ENCODE measurements at regions not wholly inside any gene's neighbourhood (a gene's known extent, or its start where the extent isn't known, plus 50 kb on each side); places are given as distances from the start of the nearest gene placed in this dataset.
"Not testable (repeated sequence)": the region's sequence is repeated elsewhere in the genome, so short reads cannot be mapped to it uniquely, and the experiment has no call there.

DNA sequence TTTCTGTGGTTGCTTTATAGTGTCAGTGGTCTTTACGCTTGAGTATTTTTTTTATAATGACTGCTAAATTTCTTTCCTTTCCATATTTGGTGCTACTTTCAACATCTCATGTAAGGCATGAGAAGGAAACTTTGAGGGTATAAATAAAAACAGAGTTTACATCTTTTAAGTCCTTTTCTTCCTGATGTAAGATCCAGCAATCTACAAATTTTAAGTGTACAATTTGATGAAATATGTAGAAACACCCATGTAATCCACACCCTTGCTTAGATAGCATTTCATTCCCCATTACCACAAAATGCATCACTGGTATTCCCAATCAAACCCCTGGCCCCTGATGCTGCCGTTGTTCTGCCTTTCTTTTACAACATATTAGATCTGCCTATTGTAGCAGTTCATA lies 769.1 kb downstream of the CCDC85A start:
- Histone ChIP-seq H3K4me1 (ENCODE audit: control insufficient read depth, insufficient read depth, low read length) (no peaks in the 10 kb centered on the region), H3K36me3 (ENCODE audit: control insufficient read depth, insufficient read depth, low read length) (no peaks in the 10 kb centered on the region), H3K4me3 (ENCODE audit: low read length) (no peak overlapping the region), H3K9ac (ENCODE audit: low read length) (no peak overlapping the region), H3K27me3 (ENCODE audit: control insufficient read depth, insufficient read depth, low read length) (no peaks in the 10 kb centered on the region), H3K9me3 (ENCODE audit: control insufficient read depth, low read length) (no peaks in the 10 kb centered on the region)

DNA sequence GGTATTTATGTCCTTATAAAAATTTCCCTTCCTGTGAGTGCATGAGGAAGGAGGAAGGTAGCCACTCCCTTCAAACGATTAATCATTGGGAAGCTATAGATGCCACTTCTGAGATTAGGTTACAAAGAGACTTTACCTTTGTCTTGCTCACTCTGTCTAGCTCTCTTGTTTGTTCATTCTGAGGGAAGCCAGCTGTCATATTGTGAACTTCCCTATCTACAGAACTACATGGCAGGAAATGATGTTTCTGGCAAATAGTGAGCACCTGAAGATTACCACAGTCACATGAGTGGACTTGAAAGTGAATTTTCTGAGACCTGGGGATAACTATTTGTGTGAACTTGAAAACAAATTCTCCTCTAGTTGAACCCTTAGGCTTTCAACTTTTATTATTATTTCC lies 776.8 kb downstream of the CCDC85A start:
- Histone ChIP-seq H3K27me3 (ENCODE audit: control insufficient read depth, insufficient read depth, low read length) (no peaks in the 10 kb centered on the region), H3K4me3 (ENCODE audit: low read length) (no peak overlapping the region), H3K9ac (ENCODE audit: low read length) (no peak overlapping the region), H3K4me1 (ENCODE audit: control insufficient read depth, insufficient read depth, low read length) (no peaks in the 10 kb centered on the region), H3K9me3 (ENCODE audit: control insufficient read depth, low read length) (no peaks in the 10 kb centered on the region), H3K36me3 (ENCODE audit: control insufficient read depth, insufficient read depth, low read length) (no peaks in the 10 kb centered on the region)

DNA sequence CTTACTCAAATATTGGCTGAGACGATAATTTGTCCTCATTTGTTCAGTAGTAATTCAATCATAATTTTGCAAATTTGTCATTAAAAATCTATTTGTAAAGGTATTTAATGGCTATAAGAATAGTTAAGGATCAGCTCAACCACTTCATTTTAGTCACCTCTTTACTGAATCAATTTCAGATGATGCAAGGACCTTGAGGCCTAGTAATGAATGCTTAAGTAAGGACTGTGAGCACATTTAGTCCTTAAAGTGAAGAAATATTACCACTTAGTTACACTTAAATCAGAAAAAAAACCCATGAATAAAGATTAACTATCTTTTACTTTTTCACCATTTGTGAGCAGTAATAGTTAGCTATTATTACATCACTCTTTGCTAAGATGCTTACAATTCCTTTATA lies 778.9 kb downstream of the CCDC85A start:
- H3K36me3 ChIP-seq (ENCODE audit: control insufficient read depth, insufficient read depth, low read length) = no peaks in the 10 kb centered on the region
- no peaks in the 10 kb centered on the region for H3K4me1 ChIP-seq (ENCODE audit: control insufficient read depth, insufficient read depth, low read length)
- no peak overlapping the region for H3K4me3 ChIP-seq (ENCODE audit: low read length)
- H3K9ac ChIP-seq (ENCODE audit: low read length) = no peak overlapping the region
- no peaks in the 10 kb centered on the region for H3K9me3 ChIP-seq (ENCODE audit: control insufficient read depth, low read length)
- H3K27me3 ChIP-seq (ENCODE audit: control insufficient read depth, insufficient read depth, low read length) = no peaks in the 10 kb centered on the region

DNA sequence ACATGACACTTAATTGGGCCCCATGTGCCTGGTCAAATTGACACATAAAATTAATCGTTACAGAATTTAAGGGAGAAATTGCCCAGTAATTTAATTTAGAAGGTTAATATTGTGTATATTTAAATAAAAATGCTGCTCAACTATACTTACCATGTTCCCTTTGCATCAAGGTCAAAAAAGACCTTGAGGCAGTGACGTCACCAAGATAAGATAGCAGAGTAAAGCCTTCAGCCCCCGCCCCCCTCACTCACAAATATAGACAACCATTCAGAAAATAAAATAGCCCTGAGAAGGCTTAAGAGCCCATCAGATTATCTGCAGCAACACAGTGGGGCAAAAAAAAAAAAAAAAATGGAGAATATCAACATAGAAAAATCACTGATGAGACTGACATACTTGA lies 785.7 kb downstream of the CCDC85A start:
- no peak overlapping the region for H3K4me3 ChIP-seq (ENCODE audit: low read length)

DNA sequence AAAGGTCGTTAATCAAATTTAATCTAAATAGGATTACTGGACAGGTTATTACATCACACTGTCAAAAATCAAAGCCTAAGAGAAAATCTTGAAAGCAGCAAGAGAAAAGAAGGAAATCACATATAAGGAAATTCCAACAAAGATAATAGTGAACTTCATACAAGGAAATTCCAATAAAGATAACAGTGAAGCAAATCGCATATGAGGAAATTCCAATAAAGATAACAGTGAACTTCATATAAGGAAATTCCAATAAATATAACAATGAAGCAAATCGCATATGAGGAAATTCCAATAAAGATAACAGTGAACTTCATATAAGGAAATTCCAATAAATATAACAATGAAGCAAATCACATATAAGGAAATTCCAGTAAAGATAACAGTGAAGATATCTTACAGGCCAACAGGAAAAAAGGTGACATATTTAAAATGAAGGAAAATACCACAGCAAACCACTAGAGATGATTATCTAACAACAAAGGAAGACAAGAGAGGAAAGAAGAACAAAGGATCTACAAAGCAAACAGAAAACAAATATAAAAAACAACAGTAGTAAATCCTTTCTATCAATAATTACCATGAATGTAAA lies 787.7 kb downstream of the CCDC85A start:
- Histone ChIP-seq H3K36me3 (ENCODE audit: control insufficient read depth, insufficient read depth, low read length) (no peaks in the 10 kb centered on the region), H3K4me3 (ENCODE audit: low read length) (no peak overlapping the region), H3K9me3 (ENCODE audit: control insufficient read depth, low read length) (no peaks in the 10 kb centered on the region), H3K4me1 (ENCODE audit: control insufficient read depth, insufficient read depth, low read length) (no peaks in the 10 kb centered on the region), H3K27me3 (ENCODE audit: control insufficient read depth, insufficient read depth, low read length) (no peaks in the 10 kb centered on the region), H3K9ac (ENCODE audit: low read length) (no peak overlapping the region)

More for the DNA sequence above, 785.7 kb downstream of the CCDC85A start:
- Histone ChIP-seq H3K9ac (ENCODE audit: low read length) (no peak overlapping the region), H3K9me3 (ENCODE audit: control insufficient read depth, low read length) (no peaks in the 10 kb centered on the region), H3K4me1 (ENCODE audit: control insufficient read depth, insufficient read depth, low read length) (no peaks in the 10 kb centered on the region), H3K27me3 (ENCODE audit: control insufficient read depth, insufficient read depth, low read length) (no peaks in the 10 kb centered on the region), H3K36me3 (ENCODE audit: control insufficient read depth, insufficient read depth, low read length) (no peaks in the 10 kb centered on the region)

DNA sequence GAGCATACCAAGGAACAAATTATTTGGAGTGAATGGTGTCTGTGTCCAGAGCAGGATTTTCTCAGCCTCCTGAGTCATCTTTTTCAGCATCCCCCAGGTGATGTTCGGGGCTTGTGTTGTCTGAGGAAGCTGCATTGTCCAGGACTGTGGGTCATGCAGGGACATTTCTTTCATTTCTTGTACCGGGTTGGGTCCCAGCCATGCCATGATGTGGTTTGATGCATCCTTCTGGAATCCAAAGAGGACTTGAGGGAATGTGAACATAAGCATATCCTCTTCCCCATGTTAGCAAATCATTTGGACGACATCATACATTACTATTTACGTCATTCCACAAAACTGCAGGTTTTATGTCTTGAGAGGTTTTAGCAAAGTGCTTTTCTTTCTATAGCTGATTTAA lies 797.8 kb downstream of the CCDC85A start:
- Histone ChIP-seq H3K9me3 (ENCODE audit: control insufficient read depth, low read length) (no peaks in the 10 kb centered on the region), H3K27me3 (ENCODE audit: control insufficient read depth, insufficient read depth, low read length) (no peaks in the 10 kb centered on the region), H3K9ac (ENCODE audit: low read length) (no peak overlapping the region), H3K4me3 (ENCODE audit: low read length) (no peak overlapping the region), H3K4me1 (ENCODE audit: control insufficient read depth, insufficient read depth, low read length) (no peaks in the 10 kb centered on the region), H3K36me3 (ENCODE audit: control insufficient read depth, insufficient read depth, low read length) (no peaks in the 10 kb centered on the region)

DNA sequence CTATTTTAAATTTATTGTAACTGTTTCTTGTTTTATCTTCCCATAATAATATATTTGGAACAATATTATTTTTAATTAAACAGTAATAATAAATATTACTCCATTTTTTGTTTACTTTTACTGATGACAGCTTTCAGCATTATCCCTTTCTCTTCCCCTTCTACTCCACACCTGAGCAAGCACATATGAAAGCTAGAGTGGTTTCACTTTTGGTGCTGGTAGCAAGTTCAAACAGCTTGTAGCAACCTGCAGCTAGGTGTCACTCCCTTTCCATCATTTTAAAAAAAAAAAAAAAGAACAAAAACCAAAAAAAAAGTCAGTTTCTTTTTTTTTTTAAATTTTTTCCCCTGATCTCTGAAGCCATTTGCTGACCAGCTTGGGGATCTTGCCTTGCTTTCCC lies 801.8 kb downstream of the CCDC85A start:
- no peaks in the 10 kb centered on the region for H3K36me3 ChIP-seq (ENCODE audit: control insufficient read depth, insufficient read depth, low read length)
- no peaks in the 10 kb centered on the region for H3K27me3 ChIP-seq (ENCODE audit: control insufficient read depth, insufficient read depth, low read length)
- no peaks in the 10 kb centered on the region for H3K4me1 ChIP-seq (ENCODE audit: control insufficient read depth, insufficient read depth, low read length)
- H3K4me3 ChIP-seq (ENCODE audit: low read length) = no peak overlapping the region
- no peaks in the 10 kb centered on the region for H3K9me3 ChIP-seq (ENCODE audit: control insufficient read depth, low read length)
- H3K9ac ChIP-seq (ENCODE audit: low read length) = no peak overlapping the region

DNA sequence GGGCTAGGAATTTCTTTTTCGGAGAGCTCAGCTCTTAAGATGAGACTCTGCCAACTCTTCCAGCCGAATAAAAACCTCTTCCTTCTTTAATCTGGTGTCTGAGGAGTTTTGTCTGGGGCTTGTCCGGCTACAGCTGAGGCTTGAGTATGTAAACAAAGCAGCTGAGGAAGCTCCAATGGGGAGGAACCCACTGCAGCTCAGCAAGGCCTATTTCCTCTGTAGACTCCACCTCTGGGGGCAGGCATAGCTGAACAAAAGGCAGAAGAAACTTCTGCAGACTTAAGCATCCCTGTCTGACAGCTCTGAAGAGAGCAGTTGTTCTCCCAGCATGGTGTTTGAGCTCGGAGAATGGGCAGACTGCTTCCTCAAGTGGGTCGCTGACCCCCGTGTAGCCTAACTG lies 838.7 kb downstream of the CCDC85A start:
- Histone ChIP-seq H3K4me1 (ENCODE audit: control insufficient read depth, insufficient read depth, low read length) (no peaks in the 10 kb centered on the region), H3K9me3 (ENCODE audit: control insufficient read depth, low read length) (no peaks in the 10 kb centered on the region), H3K36me3 (ENCODE audit: control insufficient read depth, insufficient read depth, low read length) (no peaks in the 10 kb centered on the region), H3K4me3 (ENCODE audit: low read length) (no peak overlapping the region), H3K27me3 (ENCODE audit: control insufficient read depth, insufficient read depth, low read length) (no peaks in the 10 kb centered on the region), H3K9ac (ENCODE audit: low read length) (no peak overlapping the region)

DNA sequence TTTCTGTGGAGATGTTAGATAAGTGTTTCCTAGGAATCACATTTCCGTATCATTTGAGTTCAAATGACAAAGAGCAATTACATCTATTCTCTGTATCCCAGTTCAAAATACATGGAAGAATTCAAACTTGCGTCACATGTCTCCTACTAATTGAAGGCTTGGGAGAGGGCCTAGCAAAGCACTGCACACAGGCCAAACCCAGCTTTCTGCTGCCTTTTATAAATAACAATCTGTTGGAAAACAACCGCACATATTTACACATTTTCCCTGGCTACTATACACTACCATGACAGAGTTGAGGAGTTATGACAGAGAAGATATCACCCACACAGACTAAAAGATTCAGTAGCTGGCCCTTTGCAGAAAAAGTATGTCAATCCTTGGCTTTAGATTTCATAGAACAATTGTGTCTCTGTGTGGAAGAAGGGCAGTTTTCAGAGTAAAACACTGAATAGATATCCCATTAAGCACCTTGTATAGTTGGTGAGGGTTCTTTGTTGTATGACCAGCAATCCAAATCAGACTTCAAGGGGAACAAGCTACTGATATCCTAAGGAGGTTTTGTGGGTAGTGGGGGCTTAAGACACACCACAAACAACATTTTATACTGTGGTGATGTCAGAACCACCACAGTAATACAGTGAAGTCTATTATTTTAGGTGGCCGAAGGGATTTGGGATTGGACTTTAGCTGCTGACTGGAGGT lies 861.3 kb downstream of the CCDC85A start:
- no peaks in the 10 kb centered on the region for H3K9me3 ChIP-seq (ENCODE audit: control insufficient read depth, low read length)
- H3K4me3 ChIP-seq (ENCODE audit: low read length) = no peak overlapping the region
- H3K4me1 ChIP-seq (ENCODE audit: control insufficient read depth, insufficient read depth, low read length) = no peaks in the 10 kb centered on the region
- H3K27me3 ChIP-seq (ENCODE audit: control insufficient read depth, insufficient read depth, low read length) = no peaks in the 10 kb centered on the region
- no peak overlapping the region for H3K9ac ChIP-seq (ENCODE audit: low read length)
- H3K36me3 ChIP-seq (ENCODE audit: control insufficient read depth, insufficient read depth, low read length) = no peaks in the 10 kb centered on the region

DNA sequence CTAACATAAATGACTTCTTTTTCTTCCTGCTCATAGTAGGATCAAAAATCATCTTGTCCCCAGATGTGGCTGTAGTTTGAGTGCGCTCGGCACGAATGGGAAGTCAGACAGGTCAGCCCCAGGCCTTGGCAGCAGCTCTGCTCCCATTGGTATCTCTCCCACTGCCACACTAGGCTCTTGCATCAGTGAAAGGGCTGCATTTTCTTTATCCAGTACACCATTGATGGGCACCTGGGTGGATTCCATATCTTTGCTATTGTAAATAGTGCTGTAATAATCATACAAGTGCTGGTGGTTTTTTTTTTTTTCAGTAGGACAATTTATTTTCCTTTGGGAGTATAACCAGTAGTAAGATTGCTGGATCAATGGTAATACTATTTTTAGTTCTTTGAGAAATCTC lies 865.5 kb downstream of the CCDC85A start:
- Histone ChIP-seq H3K27me3 (ENCODE audit: control insufficient read depth, insufficient read depth, low read length) (no peaks in the 10 kb centered on the region), H3K36me3 (ENCODE audit: control insufficient read depth, insufficient read depth, low read length) (no peaks in the 10 kb centered on the region), H3K4me1 (ENCODE audit: control insufficient read depth, insufficient read depth, low read length) (no peaks in the 10 kb centered on the region), H3K9ac (ENCODE audit: low read length) (no peak overlapping the region), H3K4me3 (ENCODE audit: low read length) (no peak overlapping the region), H3K9me3 (ENCODE audit: control insufficient read depth, low read length) (no peaks in the 10 kb centered on the region)

DNA sequence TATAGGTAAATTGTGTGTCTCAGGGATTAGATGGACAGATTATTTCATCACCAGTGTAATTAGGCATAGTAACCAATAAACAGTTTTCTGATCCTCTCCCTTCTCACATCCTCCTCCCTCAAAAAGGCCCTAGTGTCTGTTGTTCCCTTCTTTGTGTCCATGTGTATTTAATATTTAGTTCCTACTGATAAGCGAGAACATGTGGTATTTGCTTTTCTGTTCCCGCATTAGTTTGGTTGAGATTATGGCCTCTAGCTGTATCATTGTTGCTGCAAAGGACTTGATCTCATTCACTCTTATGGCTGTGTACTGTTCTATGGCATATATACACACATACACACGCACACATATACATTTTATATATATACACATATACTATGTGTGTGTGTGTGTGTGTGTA lies 866.2 kb downstream of the CCDC85A start:
- no peaks in the 10 kb centered on the region for H3K4me1 ChIP-seq (ENCODE audit: control insufficient read depth, insufficient read depth, low read length)
- no peaks in the 10 kb centered on the region for H3K36me3 ChIP-seq (ENCODE audit: control insufficient read depth, insufficient read depth, low read length)
- H3K9ac ChIP-seq (ENCODE audit: low read length) = no peak overlapping the region
- no peaks in the 10 kb centered on the region for H3K27me3 ChIP-seq (ENCODE audit: control insufficient read depth, insufficient read depth, low read length)
- H3K9me3 ChIP-seq (ENCODE audit: control insufficient read depth, low read length) = no peaks in the 10 kb centered on the region
- no peak overlapping the region for H3K4me3 ChIP-seq (ENCODE audit: low read length)

DNA sequence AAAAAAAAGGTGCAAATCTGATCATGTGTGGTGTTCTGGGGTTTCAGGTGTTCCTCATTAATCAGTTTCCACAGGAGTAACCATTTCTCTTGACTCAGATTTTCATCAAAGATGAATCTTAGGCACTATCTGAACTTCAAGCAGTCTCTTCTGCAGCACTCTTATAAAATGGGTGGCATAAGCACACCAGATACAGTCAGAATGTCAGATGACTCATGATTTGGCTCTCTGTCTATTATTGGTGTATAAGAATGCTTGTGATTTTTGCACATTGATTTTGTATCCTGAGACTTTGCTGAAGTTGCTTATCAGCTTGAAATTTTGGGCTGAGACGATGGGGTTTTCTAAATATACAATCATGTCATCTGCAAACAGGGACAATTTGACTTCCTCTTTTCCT lies 882.5 kb downstream of the CCDC85A start:
- not testable (repeated sequence) for H3K4me3 ChIP-seq (ENCODE audit: low read length); H3K27me3 ChIP-seq (ENCODE audit: control insufficient read depth, insufficient read depth, low read length); H3K9me3 ChIP-seq (ENCODE audit: control insufficient read depth, low read length); H3K4me1 ChIP-seq (ENCODE audit: control insufficient read depth, insufficient read depth, low read length); H3K9ac ChIP-seq (ENCODE audit: low read length); H3K36me3 ChIP-seq (ENCODE audit: control insufficient read depth, insufficient read depth, low read length)

DNA sequence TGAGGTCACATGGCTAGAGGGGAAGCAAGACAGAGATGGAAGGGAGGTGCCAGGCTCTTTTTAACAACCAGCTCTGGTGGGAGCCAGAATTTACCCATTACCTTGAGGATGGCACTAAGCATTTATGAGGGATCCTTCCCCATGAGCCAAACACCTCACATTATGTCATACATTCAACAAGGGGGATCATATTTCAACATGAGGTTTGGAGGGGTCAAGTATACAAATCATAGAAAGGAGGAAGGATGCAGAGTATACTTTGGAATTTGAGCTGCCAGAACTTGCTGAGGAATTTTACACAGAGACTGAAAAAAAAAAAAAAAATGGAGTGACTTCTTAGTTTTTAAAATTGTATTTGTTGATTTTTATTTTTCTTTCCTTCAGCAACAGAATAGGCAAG lies 891.4 kb downstream of the CCDC85A start:
- H3K27me3 ChIP-seq (ENCODE audit: control insufficient read depth, insufficient read depth, low read length) = no peaks in the 10 kb centered on the region
- no peaks in the 10 kb centered on the region for H3K4me1 ChIP-seq (ENCODE audit: control insufficient read depth, insufficient read depth, low read length)
- no peak overlapping the region for H3K4me3 ChIP-seq (ENCODE audit: low read length)
- H3K9me3 ChIP-seq (ENCODE audit: control insufficient read depth, low read length) = no peaks in the 10 kb centered on the region
- no peak overlapping the region for H3K9ac ChIP-seq (ENCODE audit: low read length)
- H3K36me3 ChIP-seq (ENCODE audit: control insufficient read depth, insufficient read depth, low read length) = no peaks in the 10 kb centered on the region

Measured in mucosa of stomach (tissue), 1 donor.